Activated CD4-positive, alpha-beta T cell treated with anti-CD3 and anti-CD28 coated beads, Interleukin-2, amount 10 ng/mL, durations not matched to agents 24 days and 14 days (primary cell): ENCODE measurements at regions not wholly inside any gene's neighbourhood (a gene's known extent, or its start where the extent isn't known, plus 50 kb on each side); places are given as distances from the start of the nearest gene placed in this dataset.
"Not testable (repeated sequence)": the region's sequence is repeated elsewhere in the genome, so short reads cannot be mapped to it uniquely, and the experiment has no call there.

Experiments
- DNase-seq: peaks from one replicate; pipeline ENCODE4 v3.0.0; 2022
- H3K27ac Mint-ChIP-seq: one replicate; pipeline ENCODE4 v1.8.0; 2022; ENCODE audit warnings: mild to moderate bottlenecking, mixed read lengths
- H3K27me3 Mint-ChIP-seq: one replicate; pipeline ENCODE4 v1.8.0; 2022; ENCODE audit warnings: mixed read lengths
- H3K36me3 Mint-ChIP-seq: one replicate; pipeline ENCODE4 v1.8.0; 2022; ENCODE audit warnings: low read depth, mild to moderate bottlenecking, mixed read lengths
- H3K4me1 Mint-ChIP-seq: one replicate; pipeline ENCODE4 v1.8.0; 2021; ENCODE audit warnings: mixed read lengths
- H3K4me3 Mint-ChIP-seq: one replicate; pipeline ENCODE4 v1.8.0; 2022; ENCODE audit warnings: mild to moderate bottlenecking, moderate library complexity, mixed read lengths
- H3K9me3 Mint-ChIP-seq: one replicate; pipeline ENCODE4 v1.8.0; 2021; ENCODE audit warnings: mixed read lengths
- intact Hi-C: fragments of 100-400 bp; cut with micrococcal nuclease; formaldehyde crosslinking; loops from one replicate; pipeline ENCODE4 v1.15.1; 2023

GRCh38 chr5:63439537-63439936 lies 522.7 kb downstream of the HTR1A start:
- H3K4me1 Mint-ChIP-seq: no peaks in the 10 kb centered on the region
- no peak overlapping the region for H3K27ac Mint-ChIP-seq
- intact Hi-C loops: no loop called here
- no peak overlapping the region for H3K4me3 Mint-ChIP-seq
- no peak for DNase-seq
- no peaks in the 10 kb centered on the region for H3K9me3 Mint-ChIP-seq
- H3K36me3 Mint-ChIP-seq: no peaks in the 10 kb centered on the region
- no peaks in the 10 kb centered on the region for H3K27me3 Mint-ChIP-seq

- no peak for DNase-seq
- no peaks in the 10 kb centered on the region for H3K36me3 Mint-ChIP-seq
- no peak overlapping the region for H3K4me3 Mint-ChIP-seq
- H3K27me3 Mint-ChIP-seq: no peaks in the 10 kb centered on the region
- intact Hi-C loops: no loop called here
- H3K27ac Mint-ChIP-seq: no peak overlapping the region
- H3K9me3 Mint-ChIP-seq: no peaks in the 10 kb centered on the region
- no peaks in the 10 kb centered on the region for H3K4me1 Mint-ChIP-seq
Measured at GRCh38 chr5:63409737-63410136, 552.5 kb downstream of the HTR1A start.

- Mint-ChIP-seq H3K9me3 (no peaks in the 10 kb centered on the region), H3K27ac (no peak overlapping the region), H3K4me3 (no peak overlapping the region), H3K27me3 (no peaks in the 10 kb centered on the region), H3K4me1 (no peaks in the 10 kb centered on the region), H3K36me3 (no peaks in the 10 kb centered on the region)
- intact Hi-C loops: no loop called here
- DNase-seq: no peak
Measured at GRCh38 chr5:63408984-63409383, 553.3 kb downstream of the HTR1A start.

- DNase-seq: peak; percentile 73
- H3K27me3 Mint-ChIP-seq: no peaks in the 10 kb centered on the region
- intact Hi-C loops: loop anchor here (5.0 kb wide), 1 partner anchor 561 kb away; the partner anchor contains the start of gene HTR1A
- H3K36me3 Mint-ChIP-seq: no peaks in the 10 kb centered on the region
- H3K9me3 Mint-ChIP-seq: no peaks in the 10 kb centered on the region
- H3K4me3 Mint-ChIP-seq: no peak overlapping the region
- no peak overlapping the region for H3K27ac Mint-ChIP-seq
- H3K4me1 Mint-ChIP-seq: no peaks in the 10 kb centered on the region
Measured at GRCh38 chr5:63401436-63402046, 560.7 kb downstream of the HTR1A start.

- Mint-ChIP-seq H3K9me3 (no peaks in the 10 kb centered on the region), H3K4me3 (no peak overlapping the region), H3K27me3 (no peaks in the 10 kb centered on the region), H3K36me3 (no peaks in the 10 kb centered on the region), H3K4me1 (no peaks in the 10 kb centered on the region), H3K27ac (no peak overlapping the region)
- intact Hi-C loops: loop anchor here (5.0 kb wide), 1 partner anchor 562 kb away; the partner anchor contains the start of gene HTR1A
- DNase-seq: no peak
Measured at GRCh38 chr5:63400079-63400478, 562.2 kb downstream of the HTR1A start.

- no peak overlapping the region for H3K27ac Mint-ChIP-seq
Measured at GRCh38 chr5:63398346-63398745, 563.9 kb downstream of the HTR1A start.

GRCh38 chr5:63388188-63388587 lies 574.1 kb downstream of the HTR1A start:
- intact Hi-C loops: not testable (repeated sequence)

More at GRCh38 chr5:63398346-63398745, 563.9 kb downstream of the HTR1A start:
- H3K27me3 Mint-ChIP-seq: no peaks in the 10 kb centered on the region
- no peak for DNase-seq
- H3K4me1 Mint-ChIP-seq: no peaks in the 10 kb centered on the region
- H3K36me3 Mint-ChIP-seq: no peaks in the 10 kb centered on the region
- H3K9me3 Mint-ChIP-seq: no peaks in the 10 kb centered on the region
- intact Hi-C loops: no loop called here
- H3K4me3 Mint-ChIP-seq: no peak overlapping the region

GRCh38 chr5:63375851-63376250 lies 586.4 kb downstream of the HTR1A start:
- Mint-ChIP-seq H3K27ac (no peak overlapping the region), H3K9me3 (peaks cover 4% of the 10 kb centered on the region), H3K4me1 (no peaks in the 10 kb centered on the region), H3K36me3 (no peaks in the 10 kb centered on the region), H3K27me3 (no peaks in the 10 kb centered on the region), H3K4me3 (no peak overlapping the region)
- no peak for DNase-seq
- intact Hi-C loops: no loop called here

More at GRCh38 chr5:63388188-63388587, 574.1 kb downstream of the HTR1A start:
- H3K4me1 Mint-ChIP-seq, H3K9me3 Mint-ChIP-seq, DNase-seq, H3K36me3 Mint-ChIP-seq, H3K27ac Mint-ChIP-seq, H3K4me3 Mint-ChIP-seq, H3K27me3 Mint-ChIP-seq: not testable (repeated sequence)

- no peaks in the 10 kb centered on the region for H3K36me3 Mint-ChIP-seq
- H3K9me3 Mint-ChIP-seq: no peaks in the 10 kb centered on the region
- H3K27ac Mint-ChIP-seq: no peak overlapping the region
- no peaks in the 10 kb centered on the region for H3K27me3 Mint-ChIP-seq
- intact Hi-C loops: no loop called here
- H3K4me1 Mint-ChIP-seq: no peaks in the 10 kb centered on the region
- DNase-seq: no peak
- H3K4me3 Mint-ChIP-seq: no peak overlapping the region
Measured at GRCh38 chr5:63374085-63374484, 588.2 kb downstream of the HTR1A start.

GRCh38 chr5:63351164-63351563 lies 611.1 kb downstream of the HTR1A start:
- Mint-ChIP-seq H3K4me1 (no peaks in the 10 kb centered on the region), H3K27ac (no peak overlapping the region), H3K9me3 (no peaks in the 10 kb centered on the region), H3K27me3 (no peaks in the 10 kb centered on the region), H3K4me3 (no peak overlapping the region), H3K36me3 (no peaks in the 10 kb centered on the region)
- intact Hi-C loops: no loop called here
- DNase-seq: no peak

- H3K27ac Mint-ChIP-seq: no peak overlapping the region
- intact Hi-C loops: no loop called here
- no peaks in the 10 kb centered on the region for H3K27me3 Mint-ChIP-seq
- no peak overlapping the region for H3K4me3 Mint-ChIP-seq
- H3K9me3 Mint-ChIP-seq: peaks cover 4% of the 10 kb centered on the region
- no peaks in the 10 kb centered on the region for H3K4me1 Mint-ChIP-seq
- no peak for DNase-seq
- no peaks in the 10 kb centered on the region for H3K36me3 Mint-ChIP-seq
Measured at GRCh38 chr5:63346451-63346850, 615.8 kb downstream of the HTR1A start.

GRCh38 chr5:63341442-63341841 lies 620.8 kb downstream of the HTR1A start:
- intact Hi-C loops: no loop called here
- peaks cover 4% of the 10 kb centered on the region for H3K9me3 Mint-ChIP-seq
- no peaks in the 10 kb centered on the region for H3K36me3 Mint-ChIP-seq
- no peaks in the 10 kb centered on the region for H3K27me3 Mint-ChIP-seq
- H3K4me3 Mint-ChIP-seq: no peak overlapping the region
- no peaks in the 10 kb centered on the region for H3K4me1 Mint-ChIP-seq
- DNase-seq: no peak
- H3K27ac Mint-ChIP-seq: no peak overlapping the region

- H3K9me3 Mint-ChIP-seq: peaks cover 3% of the 10 kb centered on the region
- DNase-seq: no peak
- no peaks in the 10 kb centered on the region for H3K27me3 Mint-ChIP-seq
- H3K4me3 Mint-ChIP-seq: no peak overlapping the region
- H3K4me1 Mint-ChIP-seq: no peaks in the 10 kb centered on the region
- no peaks in the 10 kb centered on the region for H3K36me3 Mint-ChIP-seq
- intact Hi-C loops: no loop called here
- H3K27ac Mint-ChIP-seq: no peak overlapping the region
Measured at GRCh38 chr5:63323926-63324325, 638.3 kb downstream of the HTR1A start.

GRCh38 chr5:63314551-63314950 lies 647.7 kb downstream of the HTR1A start:
- Mint-ChIP-seq H3K27ac (no peak overlapping the region), H3K27me3 (no peaks in the 10 kb centered on the region), H3K4me3 (no peak overlapping the region), H3K4me1 (no peaks in the 10 kb centered on the region), H3K36me3 (no peaks in the 10 kb centered on the region), H3K9me3 (no peaks in the 10 kb centered on the region)
- no peak for DNase-seq
- intact Hi-C loops: no loop called here

GRCh38 chr5:63310644-63311043 lies 651.6 kb downstream of the HTR1A start:
- H3K9me3 Mint-ChIP-seq: no peaks in the 10 kb centered on the region
- no peak for DNase-seq

More at GRCh38 chr5:63310644-63311043, 651.6 kb downstream of the HTR1A start:
- Mint-ChIP-seq H3K27ac (no peak overlapping the region), H3K36me3 (no peaks in the 10 kb centered on the region), H3K4me3 (no peak overlapping the region), H3K27me3 (no peaks in the 10 kb centered on the region), H3K4me1 (no peaks in the 10 kb centered on the region)
- intact Hi-C loops: no loop called here
